ENCODE measurements at regions not wholly inside any gene's neighbourhood (a gene's known extent, or its start where the extent isn't known, plus 50 kb on each side); places are given as distances from the start of the nearest gene placed in this dataset.
"Not testable (repeated sequence)": the region's sequence is repeated elsewhere in the genome, so short reads cannot be mapped to it uniquely, and the experiment has no call there.

DNA sequence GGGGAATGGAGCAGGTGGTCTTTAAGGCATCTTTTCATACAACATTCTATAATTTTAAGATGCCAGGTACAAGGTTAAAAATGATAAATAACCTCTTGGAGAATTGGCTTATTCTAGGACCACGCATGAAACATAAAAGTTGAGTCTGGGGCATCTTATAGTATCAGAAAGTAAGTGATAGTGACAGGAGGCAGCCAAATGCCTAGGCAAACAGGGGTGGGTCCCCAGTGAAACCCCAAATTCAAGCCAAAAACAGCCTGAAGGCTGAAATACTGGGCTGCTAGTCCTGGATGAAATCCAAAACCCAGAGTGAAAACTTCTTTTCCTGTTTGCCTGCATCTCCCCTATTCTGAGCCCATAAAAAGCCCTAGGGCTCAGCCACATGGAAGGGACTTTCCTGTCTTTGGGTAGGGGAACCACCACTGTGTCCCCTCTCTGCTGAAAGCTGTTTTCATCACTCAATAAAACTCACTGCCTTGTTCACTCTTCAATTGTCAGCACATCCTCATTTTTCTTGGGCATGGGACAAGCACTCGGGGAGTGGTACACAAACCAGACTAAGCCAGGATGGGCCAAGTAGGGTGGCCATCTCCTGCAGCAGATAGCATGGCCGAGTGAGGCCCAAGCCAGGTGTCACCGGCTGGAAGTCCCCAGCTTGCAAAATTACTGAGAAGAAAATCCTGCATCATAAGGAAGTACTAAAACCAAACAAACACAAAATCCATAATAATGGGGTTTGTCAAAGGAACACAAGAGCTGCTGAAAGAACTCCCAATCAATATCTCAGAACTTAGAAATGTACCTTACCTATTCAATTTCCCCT, 241.6 kb upstream of the GALNT17 start:
- Histone ChIP-seq H3K27ac (no peak overlapping the region), H3K9me3 (peaks cover 0 to 25% (median 0%) of the 10 kb centered on the region in 3 donors), H3K4me3 (no peak overlapping the region), H3K4me1 (peaks cover 0 to 2% (median 0%) of the 10 kb centered on the region in 3 donors), H3K36me3 (no peaks in the 10 kb centered on the region), H3K27me3 (no peaks in the 10 kb centered on the region)
- WGBS, 2 donors (ENCODE audit: low coverage in 1 of 2): 86 to 100% methylated on average over 1 of the region's 4 CpGs
- TF ChIP-seq POLR2A (IDR thresholded peaks at IDR 0.05) (no peak), POLR2AphosphoS5 (IDR thresholded peaks at IDR 0.05) (no peak), EP300 (IDR thresholded peaks at IDR 0.05) (no peak)
- TF ChIP-seq, protein P1, sequence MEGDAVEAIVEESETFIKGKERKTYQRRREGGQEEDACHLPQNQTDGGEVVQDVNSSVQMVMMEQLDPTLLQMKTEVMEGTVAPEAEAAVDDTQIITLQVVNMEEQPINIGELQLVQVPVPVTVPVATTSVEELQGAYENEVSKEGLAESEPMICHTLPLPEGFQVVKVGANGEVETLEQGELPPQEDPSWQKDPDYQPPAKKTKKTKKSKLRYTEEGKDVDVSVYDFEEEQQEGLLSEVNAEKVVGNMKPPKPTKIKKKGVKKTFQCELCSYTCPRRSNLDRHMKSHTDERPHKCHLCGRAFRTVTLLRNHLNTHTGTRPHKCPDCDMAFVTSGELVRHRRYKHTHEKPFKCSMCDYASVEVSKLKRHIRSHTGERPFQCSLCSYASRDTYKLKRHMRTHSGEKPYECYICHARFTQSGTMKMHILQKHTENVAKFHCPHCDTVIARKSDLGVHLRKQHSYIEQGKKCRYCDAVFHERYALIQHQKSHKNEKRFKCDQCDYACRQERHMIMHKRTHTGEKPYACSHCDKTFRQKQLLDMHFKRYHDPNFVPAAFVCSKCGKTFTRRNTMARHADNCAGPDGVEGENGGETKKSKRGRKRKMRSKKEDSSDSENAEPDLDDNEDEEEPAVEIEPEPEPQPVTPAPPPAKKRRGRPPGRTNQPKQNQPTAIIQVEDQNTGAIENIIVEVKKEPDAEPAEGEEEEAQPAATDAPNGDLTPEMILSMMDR (IDR thresholded peaks at IDR 0.05): no peak
- ATAC-seq: no peak

- 88 to 89% methylated on average over 6 to 8 of the region's 10 CpGs for WGBS, 2 donors (ENCODE audit: low coverage in 1 of 2)
- Histone ChIP-seq H3K4me1 (peaks cover 0 to 5% (median 0%) of the 10 kb centered on the region in 3 donors), H3K27me3 (no peaks in the 10 kb centered on the region), H3K27ac (no peak overlapping the region), H3K36me3 (no peaks in the 10 kb centered on the region), H3K9me3 (peaks cover 0 to 23% (median 0%) of the 10 kb centered on the region in 3 donors), H3K4me3 (no peak overlapping the region)
- TF ChIP-seq POLR2AphosphoS5 (IDR thresholded peaks at IDR 0.05) (no peak), EP300 (IDR thresholded peaks at IDR 0.05) (no peak), POLR2A (IDR thresholded peaks at IDR 0.05) (no peak)
- TF ChIP-seq, protein P1 (IDR thresholded peaks at IDR 0.05): no peak
- ATAC-seq: no peak
Measured at GRCh38 chr7:70893422-70893821, 238.5 kb upstream of the GALNT17 start.

- Histone ChIP-seq H3K9me3 (peaks cover 0 to 16% (median 0%) of the 10 kb centered on the region in 3 donors), H3K4me1 (peaks cover 0 to 5% (median 0%) of the 10 kb centered on the region in 3 donors), H3K27ac (no peak overlapping the region), H3K27me3 (no peaks in the 10 kb centered on the region), H3K4me3 (no peak overlapping the region), H3K36me3 (no peaks in the 10 kb centered on the region)
- no peak for ATAC-seq
- 8 to 49% methylated on average over 2 to 4 of the region's 4 CpGs for WGBS, 2 donors (ENCODE audit: low coverage in 1 of 2)
- TF ChIP-seq POLR2AphosphoS5 (IDR thresholded peaks at IDR 0.05) (no peak), EP300 (IDR thresholded peaks at IDR 0.05) (no peak)
- TF ChIP-seq, protein P1 (IDR thresholded peaks at IDR 0.05): no peak
Measured at GRCh38 chr7:70893971-70894715, 237.8 kb upstream of the GALNT17 start.

DNA sequence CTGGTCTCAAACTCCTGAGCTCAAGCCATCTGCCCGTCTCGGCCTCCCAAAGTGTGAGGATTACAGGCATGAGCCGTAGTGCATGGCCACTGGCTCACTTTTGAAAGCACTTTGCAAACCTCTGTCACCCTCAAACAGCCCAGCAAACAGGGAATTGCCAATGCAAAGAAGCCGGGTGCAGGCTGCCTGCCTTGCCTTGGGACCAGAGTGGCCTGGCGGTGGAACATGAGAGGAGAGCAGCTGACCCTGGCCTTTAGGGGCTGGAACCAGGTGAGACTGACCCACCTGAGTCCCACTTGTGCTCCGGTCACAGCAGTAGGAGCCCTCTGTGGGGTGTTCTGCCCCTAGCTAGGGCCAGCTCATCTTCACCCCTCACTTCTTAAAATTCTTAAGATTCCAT, 237.1 kb upstream of the GALNT17 start:
- no peaks in the 10 kb centered on the region for H3K27me3 ChIP-seq
- peaks cover 0 to 5% (median 0%) of the 10 kb centered on the region in 3 donors for H3K4me1 ChIP-seq
- H3K36me3 ChIP-seq: no peaks in the 10 kb centered on the region
- H3K27ac ChIP-seq: no peak overlapping the region
- no peak for ATAC-seq
- WGBS, 2 donors (ENCODE audit: low coverage in 1 of 2): 100% methylated on average over 2 of the region's 6 CpGs; no CpG with 5 or more reads in 1 of the 2 donors
- no peak overlapping the region for H3K4me3 ChIP-seq
- TF ChIP-seq POLR2A (IDR thresholded peaks at IDR 0.05): no peak
- no peak for TF ChIP-seq EP300 (IDR thresholded peaks at IDR 0.05)
- TF ChIP-seq, protein P1 (IDR thresholded peaks at IDR 0.05): no peak
- no peak for TF ChIP-seq POLR2AphosphoS5 (IDR thresholded peaks at IDR 0.05)
- peaks cover 0 to 12% (median 0%) of the 10 kb centered on the region in 3 donors for H3K9me3 ChIP-seq

DNA sequence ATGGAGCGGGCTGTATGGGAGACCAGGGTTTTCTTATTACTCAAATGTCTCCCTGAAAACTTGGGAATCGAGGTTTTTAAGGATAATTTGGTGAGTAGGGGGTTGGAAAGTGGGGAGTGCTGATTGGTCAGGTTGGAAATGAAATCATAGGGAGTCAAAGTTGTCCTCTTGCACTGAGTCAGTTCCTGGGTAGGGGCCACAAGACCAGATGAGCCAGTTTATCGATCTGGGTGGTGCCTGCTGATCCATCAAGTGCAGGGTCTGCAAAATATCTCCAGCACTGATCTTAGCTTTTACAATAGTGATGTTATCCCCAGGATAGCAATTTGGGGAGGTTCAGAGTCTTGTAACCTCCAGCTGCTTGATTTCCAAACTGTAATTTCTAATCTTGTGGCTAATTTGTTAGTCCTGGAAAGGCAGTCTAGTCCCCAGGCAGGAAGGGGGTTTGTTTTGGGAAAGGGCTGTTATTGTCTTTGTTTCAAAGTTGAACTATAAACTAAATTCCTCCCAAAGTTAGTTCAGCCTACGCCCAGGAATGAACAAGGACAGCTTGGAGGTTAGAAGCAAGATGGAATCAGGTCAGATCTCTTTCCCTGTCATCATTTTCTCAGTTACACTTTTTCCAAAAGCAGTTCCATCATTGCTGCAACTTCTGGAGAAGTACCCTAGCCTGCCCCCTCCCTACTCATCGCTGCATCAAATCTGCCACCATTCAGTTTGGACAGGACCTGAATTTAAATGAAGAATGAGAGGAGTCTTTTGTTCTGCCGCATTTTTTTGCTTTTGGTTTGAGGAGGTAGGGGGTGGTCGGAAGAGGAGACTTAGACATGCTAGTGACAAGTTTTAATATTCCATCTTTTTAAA, 236.4 kb upstream of the GALNT17 start:
- 57 to 65% methylated on average over 5 to 7 of the region's 7 CpGs for WGBS, 2 donors (ENCODE audit: low coverage in 1 of 2)
- not testable (repeated sequence) for H3K27me3 ChIP-seq, ATAC-seq, H3K36me3 ChIP-seq, H3K4me3 ChIP-seq, H3K4me1 ChIP-seq, H3K27ac ChIP-seq, H3K9me3 ChIP-seq

All from gastroesophageal sphincter (tissue), 4 donors.